WTC11 (cell line): ENCODE measurements at regions not wholly inside any gene's neighbourhood (a gene's known extent, or its start where the extent isn't known, plus 50 kb on each side); places are given as distances from the start of the nearest gene placed in this dataset.

Source experiments
- ATAC-seq: fragments of 200-7000 bp; cut with Tn5 transposase; 2 replicates; pipeline ENCODE4 v1.10.0; 2021; ENCODE audit warnings: mild to moderate bottlenecking, moderate library complexity
- CTCF ChIA-PET: fragments of 300-600 bp; sonication (Branson Sonifier 250); formaldehyde crosslinking; loops from one replicate; lab custom pipeline; 2021; ENCODE audit warnings: antibody characterized with exemption; lab: Charles Lee
- POLR2A ChIA-PET: fragments of 350-600 bp; sonication (Branson Sonifier 250); formaldehyde crosslinking; loops from one replicate; lab custom pipeline; 2021; ENCODE audit warnings: antibody characterized with exemption; lab: Charles Lee
- DNase-seq: peaks from one replicate; pipeline ENCODE4 v3.0.0; 2021; ENCODE audit warnings: low spot score
- H3K27ac Mint-ChIP-seq: 2 replicates; pipeline ENCODE4 v1.8.0; 2021; ENCODE audit warnings: mixed read lengths
- H3K27me3 Mint-ChIP-seq: 2 replicates; pipeline ENCODE4 v1.8.0; 2021; ENCODE audit warnings: low read depth, mild to moderate bottlenecking, moderate library complexity, mixed read lengths
- H3K36me3 Mint-ChIP-seq: 2 replicates; pipeline ENCODE4 v1.8.0; 2021; ENCODE audit warnings: mixed read lengths
- H3K4me1 Mint-ChIP-seq: 2 replicates; pipeline ENCODE4 v1.8.0; 2022; ENCODE audit warnings: mixed read lengths
- H3K4me3 Mint-ChIP-seq: 2 replicates; pipeline ENCODE4 v1.8.0; 2021; ENCODE audit warnings: mild to moderate bottlenecking, moderate library complexity, mixed read lengths
- H3K9me3 Mint-ChIP-seq: 2 replicates; pipeline ENCODE4 v1.8.0; 2021; ENCODE audit warnings: mixed read lengths
- ARID4B ChIP-seq: sonication (generic); formaldehyde crosslinking; IDR thresholded peaks from 2 replicates; pipeline ENCODE4 v1.8.0; 2023; ENCODE audit warnings: missing genetic modification reagents, mild to moderate bottlenecking, borderline replicate concordance
- ATF2 ChIP-seq: sonication (generic); formaldehyde crosslinking; IDR thresholded peaks from 2 replicates; pipeline ENCODE4 v1.8.1; 2022; ENCODE audit warnings: low read depth, missing genetic modification reagents, borderline replicate concordance
- CREB1 ChIP-seq: sonication (generic); formaldehyde crosslinking; IDR thresholded peaks from 2 replicates; pipeline ENCODE4 v1.8.0; 2023; ENCODE audit warnings: mild to moderate bottlenecking, missing genetic modification reagents
- CREM ChIP-seq: sonication (generic); formaldehyde crosslinking; IDR thresholded peaks from 2 replicates; pipeline ENCODE4 v1.8.1; 2022; ENCODE audit warnings: mild to moderate bottlenecking, missing genetic modification reagents, moderate library complexity
- ELF4 ChIP-seq: sonication (generic); formaldehyde crosslinking; IDR thresholded peaks from 2 replicates; pipeline ENCODE4 v1.8.1; 2022; ENCODE audit warnings: low read depth, mild to moderate bottlenecking, moderate library complexity, missing genetic modification reagents
- HMGXB4 ChIP-seq: sonication (generic); formaldehyde crosslinking; IDR thresholded peaks from 2 replicates; pipeline ENCODE4 v1.8.1; 2023; ENCODE audit warnings: mild to moderate bottlenecking, moderate library complexity, missing genetic modification reagents
- KAT7 ChIP-seq: sonication (generic); formaldehyde crosslinking; IDR thresholded peaks from 2 replicates; pipeline ENCODE4 v1.8.1; 2023; ENCODE audit warnings: missing genetic modification reagents, mild to moderate bottlenecking, borderline replicate concordance
- NFE2L1 ChIP-seq: sonication (generic); formaldehyde crosslinking; IDR thresholded peaks from 2 replicates; pipeline ENCODE4 v1.8.1; 2023; ENCODE audit warnings: missing genetic modification reagents
- OVOL2 ChIP-seq: fragments of 250-450 bp; sonication (Bioruptor Pico); IDR thresholded peaks from 2 replicates; pipeline ENCODE4 v1.9.0; 2021; ENCODE audit warnings: mild to moderate bottlenecking, borderline replicate concordance
- SP1 ChIP-seq: sonication (generic); formaldehyde crosslinking; conservative IDR thresholded peaks from 2 replicates; pipeline ENCODE4 v1.8.1; 2022; ENCODE audit warnings: missing genetic modification reagents
- TEAD1 ChIP-seq: sonication (generic); formaldehyde crosslinking; IDR thresholded peaks from 2 replicates; pipeline ENCODE4 v1.8.0; 2022; ENCODE audit warnings: mild to moderate bottlenecking, missing genetic modification reagents
- ZBTB21 ChIP-seq: sonication (generic); formaldehyde crosslinking; IDR thresholded peaks from 2 replicates; pipeline ENCODE4 v1.8.1; 2023; ENCODE audit warnings: mild to moderate bottlenecking, missing genetic modification reagents, borderline replicate concordance
- ZBTB43 ChIP-seq: sonication (generic); formaldehyde crosslinking; IDR thresholded peaks from 2 replicates; pipeline ENCODE4 v1.8.1; 2023; ENCODE audit warnings: mild to moderate bottlenecking, missing genetic modification reagents
- ZMAT4 ChIP-seq: fragments of 250-450 bp; sonication (Bioruptor Pico); IDR thresholded peaks from 2 replicates; pipeline ENCODE4 v1.9.0; 2021; ENCODE audit warnings: mild to moderate bottlenecking
- ZNF121 ChIP-seq: sonication (generic); formaldehyde crosslinking; IDR thresholded peaks from 2 replicates; pipeline ENCODE4 v1.8.0; 2023; ENCODE audit warnings: missing genetic modification reagents
- ZNF423 ChIP-seq: fragments of 250-450 bp; sonication (Bioruptor Pico); IDR thresholded peaks from 2 replicates; pipeline ENCODE4 v2.1.2; 2022; ENCODE audit warnings: mild to moderate bottlenecking, moderate library complexity
- ZNF512 ChIP-seq: sonication (generic); formaldehyde crosslinking; IDR thresholded peaks from 2 replicates; pipeline ENCODE4 v1.8.1; 2022; ENCODE audit warnings: missing genetic modification reagents, borderline replicate concordance

GRCh38 chr2:239868556-239869181 lies 156.5 kb downstream of the NDUFA10 start:
- CTCF ChIA-PET = no interaction called here
- TF ChIP-seq ZNF121 (CRISPR knock-in tag) (no peak), CREB1 (no peak), ZMAT4 (CRISPR knock-in tag) (no peak), KAT7 (no peak), ZBTB21 (CRISPR knock-in tag) (no peak), TEAD1 (CRISPR knock-in tag) (no peak), NFE2L1 (CRISPR knock-in tag) (no peak), CREM (no peak), HMGXB4 (CRISPR knock-in tag) (no peak), OVOL2 (no peak), ZNF423 (CRISPR knock-in tag) (no peak), ZNF512 (no peak), ARID4B (CRISPR knock-in tag) (no peak), ZBTB43 (CRISPR knock-in tag) (no peak), ATF2 (CRISPR knock-in tag) (no peak), SP1 (CRISPR knock-in tag) (no peak), ELF4 (CRISPR knock-in tag) (no peak)
- Mint-ChIP-seq H3K9me3 (no peaks in the 10 kb centered on the region), H3K27me3 (no peaks in the 10 kb centered on the region), H3K27ac (no peak overlapping the region), H3K4me3 (no peak overlapping the region), H3K36me3 (no peaks in the 10 kb centered on the region), H3K4me1 (peaks cover 6% of the 10 kb centered on the region)
- POLR2A ChIA-PET = no interaction called here
- ATAC-seq = no peak
- no peak for DNase-seq
